K562 (cell line): ENCODE measurements at regions not wholly inside any gene's neighbourhood (a gene's known extent, or its start where the extent isn't known, plus 50 kb on each side); places are given as distances from the start of the nearest gene placed in this dataset.

Experiments used
- ATAC-seq: fragments of 200-7000 bp; cut with Tn5 transposase; 3 replicates; pipeline ENCODE4 v1.9.1; 2020; ENCODE audit warnings: moderate library complexity
- BruUV-seq: library from RNA; stranded (reverse); fragments of 400-500 nt; replicated peaks from 2 replicates; lab custom pipeline; 2021; lab: Mats Ljungman, UMichigan
- CTCF ChIA-PET: fragments of 300-600 bp; formaldehyde crosslinking; extraction: SDS; loops from one replicate; lab custom pipeline; 2021; ENCODE audit warnings: low intra/inter-chr PET ratio; lab: Yijun Ruan, JAX
- POLR2A ChIA-PET: fragments of 300-600, 350-650 bp; sonication (Branson Sonifier 250); formaldehyde crosslinking; extraction: SDS; loops from one replicate; lab custom pipeline; 2021; ENCODE audit warnings: antibody characterized with exemption, inconsistent platforms; lab: Yijun Ruan, JAX
- DNase-seq, 4 experiments: peaks; one replicate each; pipeline versions ENCODE4 v3.0.0 to v3.0.0-alpha.2; 2011 to 2018; ENCODE audit warnings: low spot score in 3 of 4, mixed read lengths in 3 of 4; ENCODE audit errors: extremely low read depth in 1 of 4
- FAIRE-seq: peaks from 2 replicates; lab custom pipeline; 2011; peaks lifted over from hg19 to GRCh38; lab: Jason Lieb, UNC
- H2AFZ ChIP-seq: 2 replicates; pipeline ENCODE4 v1.6.0; 2011; ENCODE audit warnings: low read depth, low read length, control low read depth, inconsistent platforms
- H3K27ac ChIP-seq: fragments of 200-600 bp; 3 replicates; pipeline ENCODE4 v1.8.0; 2011; ENCODE audit warnings: low read depth, mild to moderate bottlenecking, control low read depth, inconsistent platforms, low read length, moderate library complexity, mixed read lengths; ENCODE audit errors: extremely low read depth
- H3K27me3 ChIP-seq, 2 experiments: fragments of 300-600 bp in 1 of 2; 2 replicates in 1 of 2; 3 replicates in 1 of 2; pipeline versions ENCODE4 v1.6.0 to v1.8.0; 2011; ENCODE audit warnings: inconsistent platforms in 2 of 2, low read length in 2 of 2, mild to moderate bottlenecking in 1 of 2, mixed read lengths in 1 of 2, moderate library complexity in 1 of 2; ENCODE audit not compliant: control insufficient read depth in 2 of 2, insufficient read depth in 2 of 2
- H3K36me3 ChIP-seq: fragments of 300-600 bp; 3 replicates; pipeline ENCODE4 v1.8.0; 2011; ENCODE audit warnings: mild to moderate bottlenecking, low read length, inconsistent platforms; ENCODE audit not compliant: control insufficient read depth, insufficient read depth
- H3K4me1 ChIP-seq, 2 experiments: fragments of 200-600 bp in 1 of 2; replicated peaks in 1 of 2; 2 replicates in 1 of 2; 3 replicates in 1 of 2; pipeline versions ENCODE4 v1.5.1 to v1.8.0; 2011; ENCODE audit warnings: inconsistent platforms in 2 of 2, low read length in 2 of 2, mild to moderate bottlenecking in 1 of 2, mixed read lengths in 1 of 2, moderate library complexity in 1 of 2; ENCODE audit not compliant: control insufficient read depth in 2 of 2, insufficient read depth in 2 of 2
- H3K4me2 ChIP-seq: 2 replicates; pipeline ENCODE4 v1.6.1; 2011; ENCODE audit warnings: low read length, control low read depth, inconsistent platforms, mixed read lengths; ENCODE audit not compliant: insufficient read depth
- H3K4me3 ChIP-seq: fragments of 200-600 bp; sonication (generic), shearing (Covaris generic); 2 replicates; pipeline ENCODE4 v1.5.1; 2016; ENCODE audit warnings: control low read depth, inconsistent platforms
- H3K79me2 ChIP-seq: fragments of 200-600 bp; 3 replicates; pipeline ENCODE4 v1.8.0; 2011; ENCODE audit warnings: low read length, inconsistent platforms; ENCODE audit not compliant: control insufficient read depth, insufficient read depth
- H3K9ac ChIP-seq, 2 experiments: 2 replicates each; pipeline versions ENCODE4 v1.6.0 to v1.6.1; 2011; ENCODE audit warnings: low read depth in 2 of 2, low read length in 2 of 2, control low read depth in 1 of 2, inconsistent platforms in 1 of 2, mild to moderate bottlenecking in 1 of 2, mixed read lengths in 1 of 2; ENCODE audit not compliant: insufficient read depth in 1 of 2
- H3K9me1 ChIP-seq: one replicate; pipeline ENCODE4 v1.6.0; 2011; ENCODE audit warnings: inconsistent platforms, mild to moderate bottlenecking, low read length, moderate library complexity; ENCODE audit not compliant: control insufficient read depth, insufficient read depth
- H3K9me3 ChIP-seq: replicated peaks from 2 replicates; pipeline ENCODE4 v1.5.1; 2011; ENCODE audit warnings: low read depth, low read length, inconsistent platforms; ENCODE audit not compliant: control insufficient read depth, insufficient read depth
- H4K20me1 ChIP-seq: replicated peaks from 2 replicates; pipeline ENCODE4 v1.6.1; 2011; ENCODE audit warnings: low read length, inconsistent platforms, mixed read lengths; ENCODE audit not compliant: control insufficient read depth, insufficient read depth
- ATF7 ChIP-seq: fragments of 450-650 bp; IDR thresholded peaks from 2 replicates; pipeline ENCODE4 v1.7.1; 2014; ENCODE audit warnings: mild to moderate bottlenecking, moderate library complexity
- ESRRB ChIP-seq: fragments of 250-450 bp; sonication (Bioruptor Pico); IDR thresholded peaks from 2 replicates; pipeline ENCODE4 v1.5.0; 2020; ENCODE audit warnings: mild to moderate bottlenecking, moderate library complexity, borderline replicate concordance
- FOSL1 ChIP-seq: fragments of 200-800 bp; sonication (Bioruptor generic); conservative IDR thresholded peaks from 2 replicates; pipeline ENCODE4 v1.6.1; 2016; ENCODE audit warnings: missing genetic modification characterization, missing compliant biosample characterization
- HIVEP1 ChIP-seq: fragments of 250-450 bp; sonication (Bioruptor Pico); IDR thresholded peaks from 2 replicates; pipeline ENCODE4 v1.4.0; 2020; ENCODE audit warnings: mild to moderate bottlenecking
- HMGN3 ChIP-seq: IDR thresholded peaks from 2 replicates; pipeline ENCODE4 v1.6.1; 2011; ENCODE audit warnings: borderline replicate concordance, low read depth, mild to moderate bottlenecking, mixed read lengths, low read length; ENCODE audit not compliant: insufficient read length; ENCODE audit errors: extremely low read depth
- JUND ChIP-seq, 2 experiments: IDR thresholded peaks; 2 replicates in 1 of 2; 3 replicates in 1 of 2; pipeline ENCODE4 v1.6.1; 2011; ENCODE audit warnings: borderline replicate concordance in 2 of 2, low read depth in 2 of 2, low read length in 2 of 2, improper control_type of control experiment in 1 of 2, missing biosample characterization in 1 of 2, missing genetic modification characterization in 1 of 2, missing genetic modification reagents in 1 of 2
- U2AF1 ChIP-seq: fragments of 200-400 bp; formaldehyde crosslinking; optimal IDR thresholded peaks from 2 replicates; pipeline ENCODE3; 2017; ENCODE audit warnings: mild to moderate bottlenecking, low read depth, low read length, moderate library complexity
- ZKSCAN8 ChIP-seq: fragments of 200-800 bp; sonication (Bioruptor generic); IDR thresholded peaks from 2 replicates; pipeline ENCODE4 v1.6.1; 2016; ENCODE audit warnings: missing genetic modification characterization, missing compliant biosample characterization
- ZNF146 ChIP-seq: IDR thresholded peaks from one replicate; pipeline ENCODE4 v1.6.1; 2018; ENCODE audit warnings: missing compliant biosample characterization; ENCODE audit not compliant: unreplicated experiment
- ZNF175 ChIP-seq: fragments of 200-800 bp; sonication (Bioruptor generic); IDR thresholded peaks from 2 replicates; pipeline ENCODE4 v1.6.1; 2016; ENCODE audit warnings: low read depth, mild to moderate bottlenecking, missing genetic modification characterization, missing compliant biosample characterization
- ZNF23 ChIP-seq: fragments of 250-450 bp; sonication (Bioruptor Pico); IDR thresholded peaks from 2 replicates; pipeline ENCODE4 v1.4.0; 2020; ENCODE audit warnings: mild to moderate bottlenecking
- ZNF696 ChIP-seq: fragments of 250-450 bp; sonication (Bioruptor Pico); conservative IDR thresholded peaks from 2 replicates; pipeline ENCODE4 v1.4.0; 2020; ENCODE audit warnings: mild to moderate bottlenecking, moderate library complexity
- ZZZ3 ChIP-seq: fragments of 450-650 bp; IDR thresholded peaks from 2 replicates; pipeline ENCODE4 v1.6.1; 2016; ENCODE audit warnings: antibody characterized with exemption, mild to moderate bottlenecking, moderate library complexity
- WGBS: fragments of 100-300 bp; shearing (Covaris generic); methylation state at CpG from one replicate; pipeline ENCODE4 v1.1.6; 2016; ENCODE audit warnings: low coverage, mixed read lengths; ENCODE audit not compliant: insufficient coverage; ENCODE audit errors: missing lambda C conversion rate; 5-methylcytosine and 5-hydroxymethylcytosine counted together
- in situ Hi-C: fragments of 300-500 bp; cut with MboI; formaldehyde crosslinking; loops from 4 replicates; pipeline ENCODE4 v1.15.0; 2018; ENCODE audit warnings: inconsistent platforms, mixed read lengths
- intact Hi-C: fragments of 100-400 bp; cut with micrococcal nuclease; formaldehyde crosslinking; loops from 2 replicates; pipeline ENCODE4 v1.14.2; 2022
- TF ChIP-seq, protein P1 (sequence below): IDR thresholded peaks from 2 replicates; pipeline ENCODE4 v1.6.1; 2014; ENCODE audit warnings: antibody characterized with exemption
- TF ChIP-seq, protein P2 (sequence below): sonication (generic); formaldehyde crosslinking; IDR thresholded peaks from 2 replicates; pipeline ENCODE4 v1.8.0; 2023; ENCODE audit warnings: missing genetic modification reagents, mild to moderate bottlenecking, borderline replicate concordance

DNA sequence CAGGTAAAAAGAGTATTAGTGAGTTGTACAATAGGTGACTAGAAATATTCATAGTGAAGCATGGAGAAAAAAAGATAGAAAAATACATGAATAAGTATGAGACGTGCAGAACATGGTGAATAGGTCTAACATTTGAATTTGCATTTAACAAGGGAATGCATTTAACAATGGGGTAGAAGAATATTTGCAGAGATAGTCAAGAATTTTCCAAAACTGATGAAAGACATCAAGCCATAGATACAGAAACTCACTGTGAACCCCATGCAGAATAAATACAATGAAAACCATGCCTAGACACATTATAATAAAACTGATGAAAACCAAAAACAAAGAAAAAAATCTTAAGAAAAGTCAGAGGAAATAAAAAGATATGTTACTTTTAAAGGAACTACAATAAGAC is 184.8 kb downstream of the KTN1 start:
- H3K9me3 ChIP-seq: no peaks in the 10 kb centered on the region
- no peaks in the 10 kb centered on the region for H4K20me1 ChIP-seq
- H3K9ac ChIP-seq: no peak overlapping the region
- no peak overlapping the region for H2AFZ ChIP-seq
- BruUV-seq: no TSS peak
- DNase-seq (no peak), FAIRE-seq (no peak), ATAC-seq (no peak)
- H3K4me3 ChIP-seq: no peak overlapping the region
- H3K27ac ChIP-seq: no peak overlapping the region
- no peaks in the 10 kb centered on the region for H3K79me2 ChIP-seq
- H3K4me2 ChIP-seq: no peak overlapping the region
- H3K4me1 ChIP-seq: no peaks in the 10 kb centered on the region
- ChIA-PET CTCF (no interaction called here), POLR2A (interaction anchor here (1.5 kb wide), 1 partner anchor 30 kb away, joined by 4 read pairs; no protein-coding TSS in a partner anchor)
- in situ Hi-C loops (no loop called here), intact Hi-C loops (no loop called here)
- WGBS: 0% methylated on average over 1 of the region's 1 CpG
- peaks cover 3 to 4% of the 10 kb centered on the region in 2 experiments; a peak in 2 of 5 replicates for H3K27me3 ChIP-seq
- no peaks in the 10 kb centered on the region for H3K9me1 ChIP-seq
- H3K36me3 ChIP-seq: no peaks in the 10 kb centered on the region
- TF ChIP-seq, protein P1, sequence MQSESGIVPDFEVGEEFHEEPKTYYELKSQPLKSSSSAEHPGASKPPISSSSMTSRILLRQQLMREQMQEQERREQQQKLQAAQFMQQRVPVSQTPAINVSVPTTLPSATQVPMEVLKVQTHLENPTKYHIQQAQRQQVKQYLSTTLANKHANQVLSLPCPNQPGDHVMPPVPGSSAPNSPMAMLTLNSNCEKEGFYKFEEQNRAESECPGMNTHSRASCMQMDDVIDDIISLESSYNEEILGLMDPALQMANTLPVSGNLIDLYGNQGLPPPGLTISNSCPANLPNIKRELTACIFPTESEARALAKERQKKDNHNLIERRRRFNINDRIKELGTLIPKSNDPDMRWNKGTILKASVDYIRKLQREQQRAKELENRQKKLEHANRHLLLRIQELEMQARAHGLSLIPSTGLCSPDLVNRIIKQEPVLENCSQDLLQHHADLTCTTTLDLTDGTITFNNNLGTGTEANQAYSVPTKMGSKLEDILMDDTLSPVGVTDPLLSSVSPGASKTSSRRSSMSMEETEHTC: no peak
- TF ChIP-seq ZNF175 (no peak), FOSL1 (no peak), ZNF146 (no peak), ESRRB (CRISPR knock-in tag) (no peak), ZZZ3 (no peak), ZNF696 (CRISPR knock-in tag) (no peak), JUND (IDR thresholded peaks at IDR 0.05; ENCODE audit: borderline replicate concordance, low read depth, low read length) (no peak), JUND (tag; IDR thresholded peaks at IDR 0.05; ENCODE audit: borderline replicate concordance, low read depth, low read length) (no peak), U2AF1 (no peak), ZNF23 (CRISPR knock-in tag) (no peak), HMGN3 (no peak), ATF7 (no peak), ZKSCAN8 (CRISPR knock-in tag) (no peak), HIVEP1 (CRISPR knock-in tag) (no peak)
- TF ChIP-seq, protein P2, sequence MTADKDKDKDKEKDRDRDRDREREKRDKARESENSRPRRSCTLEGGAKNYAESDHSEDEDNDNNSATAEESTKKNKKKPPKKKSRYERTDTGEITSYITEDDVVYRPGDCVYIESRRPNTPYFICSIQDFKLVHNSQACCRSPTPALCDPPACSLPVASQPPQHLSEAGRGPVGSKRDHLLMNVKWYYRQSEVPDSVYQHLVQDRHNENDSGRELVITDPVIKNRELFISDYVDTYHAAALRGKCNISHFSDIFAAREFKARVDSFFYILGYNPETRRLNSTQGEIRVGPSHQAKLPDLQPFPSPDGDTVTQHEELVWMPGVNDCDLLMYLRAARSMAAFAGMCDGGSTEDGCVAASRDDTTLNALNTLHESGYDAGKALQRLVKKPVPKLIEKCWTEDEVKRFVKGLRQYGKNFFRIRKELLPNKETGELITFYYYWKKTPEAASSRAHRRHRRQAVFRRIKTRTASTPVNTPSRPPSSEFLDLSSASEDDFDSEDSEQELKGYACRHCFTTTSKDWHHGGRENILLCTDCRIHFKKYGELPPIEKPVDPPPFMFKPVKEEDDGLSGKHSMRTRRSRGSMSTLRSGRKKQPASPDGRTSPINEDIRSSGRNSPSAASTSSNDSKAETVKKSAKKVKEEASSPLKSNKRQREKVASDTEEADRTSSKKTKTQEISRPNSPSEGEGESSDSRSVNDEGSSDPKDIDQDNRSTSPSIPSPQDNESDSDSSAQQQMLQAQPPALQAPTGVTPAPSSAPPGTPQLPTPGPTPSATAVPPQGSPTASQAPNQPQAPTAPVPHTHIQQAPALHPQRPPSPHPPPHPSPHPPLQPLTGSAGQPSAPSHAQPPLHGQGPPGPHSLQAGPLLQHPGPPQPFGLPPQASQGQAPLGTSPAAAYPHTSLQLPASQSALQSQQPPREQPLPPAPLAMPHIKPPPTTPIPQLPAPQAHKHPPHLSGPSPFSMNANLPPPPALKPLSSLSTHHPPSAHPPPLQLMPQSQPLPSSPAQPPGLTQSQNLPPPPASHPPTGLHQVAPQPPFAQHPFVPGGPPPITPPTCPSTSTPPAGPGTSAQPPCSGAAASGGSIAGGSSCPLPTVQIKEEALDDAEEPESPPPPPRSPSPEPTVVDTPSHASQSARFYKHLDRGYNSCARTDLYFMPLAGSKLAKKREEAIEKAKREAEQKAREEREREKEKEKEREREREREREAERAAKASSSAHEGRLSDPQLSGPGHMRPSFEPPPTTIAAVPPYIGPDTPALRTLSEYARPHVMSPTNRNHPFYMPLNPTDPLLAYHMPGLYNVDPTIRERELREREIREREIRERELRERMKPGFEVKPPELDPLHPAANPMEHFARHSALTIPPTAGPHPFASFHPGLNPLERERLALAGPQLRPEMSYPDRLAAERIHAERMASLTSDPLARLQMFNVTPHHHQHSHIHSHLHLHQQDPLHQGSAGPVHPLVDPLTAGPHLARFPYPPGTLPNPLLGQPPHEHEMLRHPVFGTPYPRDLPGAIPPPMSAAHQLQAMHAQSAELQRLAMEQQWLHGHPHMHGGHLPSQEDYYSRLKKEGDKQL (CRISPR knock-in tag): no peak
